Stimulated activated effector memory CD8-positive, alpha-beta T cell treated with anti-CD3 and anti-CD28 coated beads, Interleukin-12 subunit alpha, Interleukin-12 subunit beta, amount 100 ng/mL, for 72 hours (primary cell): ENCODE measurements at regions not wholly inside any gene's neighbourhood (a gene's known extent, or its start where the extent isn't known, plus 50 kb on each side); places are given as distances from the start of the nearest gene placed in this dataset.
"Not testable (repeated sequence)": the region's sequence is repeated elsewhere in the genome, so short reads cannot be mapped to it uniquely, and the experiment has no call there.

Experiments used
- ATAC-seq: fragments of 150-1000 bp; cut with Tn5 transposase; 2 replicates; pipeline ENCODE4 v1.10.0; 2021
- DNase-seq, 2 donors: peaks; one replicate each; pipeline ENCODE4 v3.0.0; 2021 to 2022; ENCODE audit warnings: low spot score in 2 of 2
- H3K27ac Mint-ChIP-seq: one replicate; pipeline ENCODE4 v1.8.0; 2022; ENCODE audit warnings: mild to moderate bottlenecking, mixed read lengths
- H3K36me3 Mint-ChIP-seq: one replicate; pipeline ENCODE4 v1.8.0; 2022; ENCODE audit warnings: mild to moderate bottlenecking, mixed read lengths
- H3K4me1 Mint-ChIP-seq: one replicate; pipeline ENCODE4 v1.8.0; 2022; ENCODE audit warnings: mixed read lengths
- H3K4me3 Mint-ChIP-seq: one replicate; pipeline ENCODE4 v1.8.0; 2022; ENCODE audit warnings: mild to moderate bottlenecking, mixed read lengths
- H3K9me3 Mint-ChIP-seq: one replicate; pipeline ENCODE4 v1.8.0; 2022; ENCODE audit warnings: mixed read lengths

DNA sequence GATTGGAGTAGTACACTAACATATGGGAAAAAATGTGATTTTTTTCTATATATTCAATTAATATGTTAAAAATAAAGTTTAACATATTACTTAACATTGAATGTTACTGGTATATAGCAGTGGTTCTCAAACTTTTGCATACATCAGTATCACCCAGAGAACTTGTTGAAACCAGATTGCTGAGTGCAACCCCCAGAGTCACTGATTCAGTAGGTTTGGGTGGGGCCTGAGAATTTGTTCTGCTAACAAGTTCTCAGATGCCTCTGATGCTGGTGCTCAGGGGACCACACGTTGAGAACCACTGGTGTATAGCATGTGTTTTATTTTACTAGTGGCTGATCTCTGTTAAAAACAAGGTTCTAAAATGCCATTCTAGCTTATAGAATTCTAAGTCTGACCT lies 161.9 kb downstream of the HHIPL2 start:
- H3K36me3 Mint-ChIP-seq, result no peaks in the 10 kb centered on the region
- no peaks in the 10 kb centered on the region for H3K9me3 Mint-ChIP-seq
- ATAC-seq, result no peak
- no peak overlapping the region for H3K4me3 Mint-ChIP-seq
- no peaks in the 10 kb centered on the region for H3K4me1 Mint-ChIP-seq
- no peak for DNase-seq
- H3K27ac Mint-ChIP-seq, result no peak overlapping the region

DNA sequence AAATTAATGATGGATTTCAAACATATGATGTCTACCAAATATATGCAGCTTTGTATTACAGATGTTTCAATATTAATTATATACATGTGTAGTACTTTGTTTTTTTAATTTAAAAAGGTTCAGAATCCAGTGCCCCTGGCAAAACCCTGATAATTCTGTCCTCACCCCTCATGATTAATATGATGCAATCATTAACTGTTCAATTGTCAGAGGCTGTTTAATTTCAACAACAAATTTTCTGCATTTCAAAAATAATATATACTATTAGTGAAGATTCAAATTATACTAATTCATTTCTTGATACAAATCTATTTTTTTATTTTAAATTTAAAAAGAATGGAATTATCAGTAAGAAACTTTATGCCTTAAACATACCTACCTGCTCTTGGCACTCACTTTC lies 162.6 kb downstream of the HHIPL2 start:
- no peaks in the 10 kb centered on the region for H3K36me3 Mint-ChIP-seq

DNA sequence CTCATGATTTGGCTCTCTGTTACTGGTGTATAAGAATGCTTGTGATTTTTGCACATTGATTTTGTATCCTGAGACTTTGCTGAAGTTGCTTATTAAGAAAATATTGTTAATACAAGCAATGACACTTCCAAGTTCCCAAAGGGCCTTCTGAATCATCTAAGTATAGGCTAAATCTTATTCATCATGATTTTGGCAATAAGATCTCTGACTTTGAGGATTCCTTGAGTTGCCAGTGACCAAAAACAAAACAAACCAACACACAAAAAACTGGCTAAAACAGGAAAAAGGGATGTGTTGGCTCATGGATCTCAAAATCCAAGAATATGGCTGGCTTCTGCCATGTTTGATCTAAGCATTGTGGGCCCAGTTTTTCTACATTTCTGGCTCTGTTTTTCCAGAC lies 163.4 kb downstream of the HHIPL2 start:
- ATAC-seq, result no peak
- Mint-ChIP-seq H3K36me3 (no peaks in the 10 kb centered on the region), H3K4me3 (no peak overlapping the region), H3K9me3 (peaks cover 7% of the 10 kb centered on the region), H3K27ac (no peak overlapping the region), H3K4me1 (no peaks in the 10 kb centered on the region)
- DNase-seq, result no peak

More for the DNA sequence above, 162.6 kb downstream of the HHIPL2 start:
- no peak overlapping the region for H3K27ac Mint-ChIP-seq
- DNase-seq (no peak), ATAC-seq (no peak)
- H3K4me3 Mint-ChIP-seq, result no peak overlapping the region
- H3K4me1 Mint-ChIP-seq, result no peaks in the 10 kb centered on the region
- peaks cover 3% of the 10 kb centered on the region for H3K9me3 Mint-ChIP-seq

DNA sequence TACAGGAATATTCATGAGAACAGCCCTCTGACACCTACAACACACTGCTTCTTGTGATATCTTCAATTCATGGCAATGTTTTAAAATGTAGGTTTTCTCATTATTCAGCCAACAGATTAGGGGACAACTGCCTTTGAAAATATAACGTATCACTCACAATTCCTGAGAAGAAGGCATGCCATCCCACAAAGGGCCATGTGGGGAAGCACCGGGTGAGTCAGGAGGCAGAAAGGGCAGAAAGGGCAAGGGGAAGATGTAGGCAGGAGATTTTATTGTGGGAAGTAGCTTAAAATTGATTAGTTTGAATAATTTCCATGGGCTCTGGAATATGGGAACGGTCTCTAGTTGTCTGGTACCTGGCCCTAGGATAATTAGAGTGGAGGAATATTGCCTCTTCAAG lies 165.7 kb downstream of the HHIPL2 start:
- DNase-seq (no peak), ATAC-seq (no peak)
- Mint-ChIP-seq H3K4me3 (no peak overlapping the region), H3K9me3 (peaks cover 7% of the 10 kb centered on the region), H3K4me1 (no peaks in the 10 kb centered on the region), H3K27ac (no peak overlapping the region), H3K36me3 (no peaks in the 10 kb centered on the region)

DNA sequence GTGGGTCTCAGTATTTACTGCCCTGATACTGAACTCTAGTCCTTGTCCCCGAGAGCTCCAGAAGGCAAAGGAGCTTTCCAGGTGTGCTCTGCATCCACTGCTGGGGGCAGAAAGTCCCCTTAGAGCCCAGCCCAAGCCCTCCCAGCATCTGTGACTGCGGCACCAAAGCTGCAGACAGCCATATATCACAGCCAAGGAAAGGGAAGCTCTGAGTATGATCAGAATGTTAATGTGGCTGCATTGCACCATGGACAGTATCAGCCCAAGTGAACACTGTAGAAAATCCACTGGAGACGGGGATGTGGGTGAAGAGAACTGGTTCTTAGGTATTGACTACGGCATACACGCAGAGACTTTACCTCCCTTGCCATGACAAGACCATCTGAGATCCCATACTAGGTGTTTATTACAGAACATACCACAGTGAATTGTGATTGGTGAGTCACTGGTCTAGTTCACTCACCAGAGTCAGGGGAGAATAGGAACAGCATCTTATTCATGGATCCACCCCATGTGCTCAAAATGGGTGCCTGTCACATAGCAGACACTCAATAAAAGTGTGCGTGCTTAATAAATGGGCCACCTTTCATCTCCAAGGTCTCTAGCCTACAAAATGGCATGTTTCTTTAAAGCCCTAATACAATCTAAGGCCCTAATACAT lies 170.3 kb downstream of the HHIPL2 start:
- Mint-ChIP-seq H3K4me3 (no peak overlapping the region), H3K36me3 (no peaks in the 10 kb centered on the region), H3K4me1 (no peaks in the 10 kb centered on the region), H3K9me3 (peaks cover 7% of the 10 kb centered on the region), H3K27ac (no peak overlapping the region)
- no peak for DNase-seq
- ATAC-seq, result no peak

DNA sequence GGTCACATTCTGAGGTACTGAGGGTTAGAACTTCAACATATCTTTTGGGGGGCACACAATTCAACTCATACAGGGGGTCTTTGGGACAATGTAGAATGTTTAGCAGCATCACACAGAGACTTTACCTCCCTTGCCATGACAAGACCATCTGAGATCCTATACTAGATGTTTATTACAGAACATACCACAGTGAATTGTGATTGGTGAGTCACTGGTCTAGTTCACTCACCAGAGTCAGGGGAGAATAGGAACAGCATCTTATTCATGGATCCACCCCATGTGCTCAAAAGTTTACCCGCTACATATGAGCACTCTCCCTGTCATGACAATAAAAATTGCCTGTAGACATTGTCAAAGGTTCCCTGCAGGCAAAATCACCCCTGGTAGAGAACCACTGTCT lies 171.1 kb downstream of the HHIPL2 start:
- ATAC-seq, result peak; percentile 11
- not testable (repeated sequence) for H3K4me1 Mint-ChIP-seq, H3K4me3 Mint-ChIP-seq, DNase-seq, H3K27ac Mint-ChIP-seq, H3K36me3 Mint-ChIP-seq, H3K9me3 Mint-ChIP-seq

DNA sequence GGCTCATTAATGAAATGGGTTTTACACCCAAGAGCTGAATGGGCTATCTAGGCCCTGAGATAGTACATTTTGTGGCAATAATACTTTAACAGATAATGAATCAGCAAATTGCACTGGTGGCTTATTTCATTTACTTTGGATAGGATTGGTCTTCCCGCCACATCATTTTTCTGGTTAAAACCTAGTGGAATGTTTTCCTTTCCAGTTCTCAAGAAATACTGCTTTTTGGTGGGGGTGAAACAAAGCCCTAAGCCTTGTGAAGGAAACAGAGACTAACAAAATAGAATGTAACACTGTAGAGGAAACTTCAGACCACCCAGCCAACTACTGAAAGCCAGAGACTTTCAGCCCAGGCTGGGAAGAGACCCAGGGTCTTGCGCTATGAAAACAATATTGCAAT lies 172.2 kb downstream of the HHIPL2 start:
- ATAC-seq (no peak), DNase-seq (no peak)
- Mint-ChIP-seq H3K4me3 (no peak overlapping the region), H3K36me3 (no peaks in the 10 kb centered on the region), H3K27ac (no peak overlapping the region), H3K9me3 (peaks cover 7% of the 10 kb centered on the region), H3K4me1 (no peaks in the 10 kb centered on the region)

DNA sequence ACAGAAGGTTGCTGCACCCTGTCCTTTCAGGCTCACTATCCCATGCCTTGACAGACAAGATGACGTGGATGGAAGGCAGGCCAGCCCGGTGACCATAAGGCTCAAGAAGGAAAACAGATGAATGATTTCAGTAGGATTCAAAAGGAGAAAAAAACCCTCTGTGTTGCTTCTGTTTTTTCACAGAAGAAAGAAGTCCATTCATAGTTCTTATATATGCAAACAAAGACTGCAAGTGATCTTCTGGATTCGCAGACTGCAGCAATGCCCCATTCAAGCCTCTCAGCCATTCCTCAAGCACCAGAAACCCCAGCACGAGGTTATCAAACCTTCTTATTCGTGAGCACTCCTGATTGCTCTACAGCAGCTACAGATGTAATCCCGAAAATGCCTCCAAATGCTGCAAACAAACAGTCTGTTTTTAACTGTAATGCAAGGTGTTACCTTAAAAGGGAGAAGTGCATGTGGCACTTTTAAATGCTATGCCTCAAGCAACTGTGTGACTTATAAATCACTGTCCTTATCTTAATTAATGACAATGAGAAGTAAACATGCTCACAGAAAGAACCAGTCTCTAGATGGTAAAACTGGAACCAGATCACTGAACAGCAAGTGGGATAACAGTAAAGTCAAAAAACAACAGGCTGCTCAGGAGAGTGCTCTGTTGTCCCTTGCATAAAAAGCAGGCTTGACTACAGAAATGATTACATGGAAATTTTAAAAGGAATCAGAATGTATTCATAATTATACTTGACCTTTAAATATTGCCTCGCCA lies 173.9 kb downstream of the HHIPL2 start:
- H3K36me3 Mint-ChIP-seq, result no peaks in the 10 kb centered on the region
- no peaks in the 10 kb centered on the region for H3K4me1 Mint-ChIP-seq
- no peaks in the 10 kb centered on the region for H3K9me3 Mint-ChIP-seq
- no peak for DNase-seq
- no peak for ATAC-seq
- no peak overlapping the region for H3K4me3 Mint-ChIP-seq
- no peak overlapping the region for H3K27ac Mint-ChIP-seq

DNA sequence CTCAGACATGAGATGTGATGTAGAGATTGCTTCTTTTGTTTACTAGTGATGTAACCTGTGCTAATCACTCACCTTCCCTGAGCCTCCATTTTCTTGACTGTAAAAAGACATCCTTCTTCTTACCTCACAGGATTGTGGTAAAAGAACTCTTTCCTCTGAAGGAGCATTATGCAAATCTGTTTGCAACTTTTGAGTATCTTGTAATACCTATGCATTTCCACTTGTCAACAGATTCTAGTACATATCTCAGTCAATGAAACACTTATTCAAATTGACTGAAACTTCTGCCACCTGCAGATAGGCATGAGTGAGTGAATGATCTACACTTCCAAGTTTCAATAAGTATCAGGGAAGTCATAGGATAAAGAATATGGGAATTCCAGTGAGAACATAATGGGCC lies 174.7 kb downstream of the HHIPL2 start:
- DNase-seq (no peak), ATAC-seq (no peak)
- H3K4me3 Mint-ChIP-seq, result no peak overlapping the region
- H3K36me3 Mint-ChIP-seq, result no peaks in the 10 kb centered on the region
- no peaks in the 10 kb centered on the region for H3K9me3 Mint-ChIP-seq
- no peaks in the 10 kb centered on the region for H3K4me1 Mint-ChIP-seq
- no peak overlapping the region for H3K27ac Mint-ChIP-seq

DNA sequence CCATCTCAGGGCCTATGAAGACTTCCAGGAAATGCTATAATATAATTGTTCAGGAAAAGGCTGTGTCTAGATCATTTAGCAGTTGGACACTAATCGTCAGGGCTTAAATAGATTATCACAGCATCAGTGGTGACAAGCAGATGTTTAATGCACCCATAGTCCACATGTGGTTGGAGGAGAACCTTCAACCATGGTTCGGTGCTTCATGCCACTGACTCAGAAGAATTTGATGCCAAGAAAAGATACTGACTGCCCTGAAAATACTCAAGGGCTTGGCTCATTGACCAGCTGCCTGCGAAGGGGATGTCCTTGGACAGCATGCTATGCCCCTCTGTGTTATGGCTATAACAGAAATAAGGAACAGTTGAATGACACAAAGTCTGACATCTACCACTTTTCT lies 175.7 kb downstream of the HHIPL2 start:
- Mint-ChIP-seq H3K36me3 (no peaks in the 10 kb centered on the region), H3K9me3 (no peaks in the 10 kb centered on the region)
- no peak for ATAC-seq

DNA sequence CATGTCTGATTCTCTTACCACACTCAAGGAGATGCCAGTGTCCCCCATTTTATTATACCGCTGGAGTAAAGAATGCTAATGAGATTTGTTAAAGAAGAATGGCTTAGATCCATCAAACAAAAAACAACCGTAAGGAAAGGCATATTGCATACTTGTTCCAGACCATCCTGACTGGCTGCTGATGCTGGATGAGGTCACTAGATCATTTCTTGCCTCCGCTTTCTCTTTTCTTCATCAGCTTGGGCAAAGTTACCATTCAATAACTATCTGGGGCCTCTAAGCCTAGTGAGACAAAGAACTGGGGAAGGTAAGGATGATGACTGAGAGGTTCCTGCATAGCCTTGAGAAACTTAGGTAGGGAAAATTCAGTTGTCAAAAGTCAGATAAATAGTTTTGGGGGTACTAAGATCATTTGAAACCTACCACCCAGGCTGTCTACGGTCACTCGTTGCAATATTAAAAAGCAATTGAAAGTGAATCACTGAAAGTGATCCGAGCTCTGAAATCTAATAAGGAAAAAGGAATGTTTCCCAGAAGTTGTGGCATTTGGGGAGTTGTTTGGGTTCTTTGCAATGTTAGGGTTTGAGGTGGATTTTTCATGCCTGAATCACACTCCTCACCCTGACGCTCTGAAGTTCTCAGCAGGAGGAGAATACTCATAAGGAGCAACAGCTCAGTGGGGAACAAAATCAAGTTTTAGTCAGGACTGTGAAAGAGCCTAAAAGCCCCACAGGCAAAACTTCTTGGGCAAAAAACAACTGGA lies 176.8 kb downstream of the HHIPL2 start:
- H3K4me1 Mint-ChIP-seq, result no peaks in the 10 kb centered on the region
- DNase-seq, result no peak
- no peak overlapping the region for H3K4me3 Mint-ChIP-seq
- no peaks in the 10 kb centered on the region for H3K9me3 Mint-ChIP-seq
- no peak for ATAC-seq
- H3K36me3 Mint-ChIP-seq, result no peaks in the 10 kb centered on the region
- no peak overlapping the region for H3K27ac Mint-ChIP-seq

More for the DNA sequence above, 175.7 kb downstream of the HHIPL2 start:
- no peak overlapping the region for H3K4me3 Mint-ChIP-seq
- no peak for DNase-seq
- H3K27ac Mint-ChIP-seq, result no peak overlapping the region
- H3K4me1 Mint-ChIP-seq, result no peaks in the 10 kb centered on the region

DNA sequence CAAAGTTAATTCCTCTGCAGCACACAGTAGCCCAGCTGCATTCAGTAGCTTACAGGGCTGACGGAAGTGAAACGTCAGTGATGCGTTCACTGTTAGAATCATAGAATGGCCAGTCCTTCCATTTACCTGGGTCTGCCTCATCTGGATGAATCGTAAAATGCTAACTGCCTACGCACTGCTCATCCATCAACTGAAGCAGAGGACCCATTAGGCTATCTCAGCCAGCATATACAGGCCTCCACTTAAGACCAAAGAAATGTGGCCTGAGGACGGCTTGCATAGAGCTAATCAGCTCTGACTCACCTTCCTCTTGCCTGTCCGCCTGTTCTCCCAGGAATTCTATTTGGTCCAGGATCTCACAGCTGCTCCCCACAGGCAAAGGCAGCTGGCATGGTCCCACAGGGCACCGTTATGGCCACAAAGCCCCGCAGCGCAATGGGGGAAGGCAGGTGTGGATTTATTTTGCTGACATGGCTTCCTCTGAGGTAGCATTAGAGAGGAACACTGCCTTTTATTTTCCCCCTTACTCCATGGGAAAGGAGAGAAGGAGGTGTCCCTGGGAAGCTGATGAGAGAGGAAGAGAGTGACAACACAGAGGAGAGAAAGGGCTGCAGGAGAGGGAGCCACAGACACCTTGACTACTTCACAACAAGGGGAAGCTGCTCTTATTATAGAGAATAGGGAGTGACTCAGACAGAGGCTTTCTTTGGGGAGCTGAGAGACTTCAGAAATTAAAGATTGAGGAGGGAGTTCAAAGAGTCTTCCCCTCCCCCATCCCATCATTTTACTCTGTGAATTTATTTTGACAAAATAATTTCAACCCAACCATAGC lies 177.6 kb downstream of the HHIPL2 start:
- DNase-seq, result no peak
- Mint-ChIP-seq H3K9me3 (no peaks in the 10 kb centered on the region), H3K27ac (no peak overlapping the region), H3K36me3 (no peaks in the 10 kb centered on the region), H3K4me1 (no peaks in the 10 kb centered on the region), H3K4me3 (no peak overlapping the region)
- no peak for ATAC-seq

DNA sequence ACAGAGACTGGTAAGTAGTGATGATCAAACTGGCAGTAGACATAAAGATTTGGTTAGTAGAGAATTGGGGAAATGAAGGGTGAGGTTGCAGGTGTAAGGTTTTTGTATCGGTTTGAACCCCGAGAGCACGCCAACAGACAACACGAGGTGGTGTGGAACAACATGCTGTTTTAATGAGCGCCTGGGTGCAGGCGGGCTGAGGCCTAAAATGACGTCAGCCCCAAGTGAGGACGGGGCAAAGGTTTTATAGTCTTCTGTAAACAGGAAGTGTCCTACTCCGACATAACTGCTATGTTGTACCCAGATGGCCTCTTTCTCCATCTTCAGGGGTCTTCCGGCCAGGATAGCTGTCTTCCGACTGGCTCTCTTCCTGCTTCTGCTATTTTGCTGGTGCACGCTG lies 178.8 kb downstream of the HHIPL2 start:
- Mint-ChIP-seq H3K4me3 (no peak overlapping the region), H3K36me3 (no peaks in the 10 kb centered on the region), H3K27ac (no peak overlapping the region), H3K9me3 (no peaks in the 10 kb centered on the region), H3K4me1 (no peaks in the 10 kb centered on the region)
- ATAC-seq, result no peak
- DNase-seq, result no peak

DNA sequence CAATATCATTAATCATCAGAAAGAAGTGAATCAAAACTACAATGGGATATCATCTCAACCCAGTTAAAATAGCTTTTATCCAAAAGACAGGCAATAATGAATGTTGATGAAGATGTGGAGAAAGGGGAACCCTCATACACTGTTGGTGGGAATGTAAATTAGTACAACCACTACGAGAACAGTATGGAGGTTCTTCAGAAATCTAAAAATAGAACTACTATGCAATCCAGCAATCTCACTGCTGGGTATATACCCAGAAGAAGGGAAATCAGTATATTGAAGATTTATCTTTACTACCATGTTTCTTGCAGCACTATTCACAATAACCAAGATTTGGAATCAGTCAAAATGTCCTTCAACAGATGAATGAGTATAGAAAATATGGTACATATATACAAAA lies 189.8 kb downstream of the HHIPL2 start:
- Mint-ChIP-seq H3K9me3 (no peaks in the 10 kb centered on the region), H3K4me1 (no peaks in the 10 kb centered on the region), H3K36me3 (no peaks in the 10 kb centered on the region), H3K4me3 (no peak overlapping the region), H3K27ac (no peak overlapping the region)
- DNase-seq (no peak), ATAC-seq (no peak)

DNA sequence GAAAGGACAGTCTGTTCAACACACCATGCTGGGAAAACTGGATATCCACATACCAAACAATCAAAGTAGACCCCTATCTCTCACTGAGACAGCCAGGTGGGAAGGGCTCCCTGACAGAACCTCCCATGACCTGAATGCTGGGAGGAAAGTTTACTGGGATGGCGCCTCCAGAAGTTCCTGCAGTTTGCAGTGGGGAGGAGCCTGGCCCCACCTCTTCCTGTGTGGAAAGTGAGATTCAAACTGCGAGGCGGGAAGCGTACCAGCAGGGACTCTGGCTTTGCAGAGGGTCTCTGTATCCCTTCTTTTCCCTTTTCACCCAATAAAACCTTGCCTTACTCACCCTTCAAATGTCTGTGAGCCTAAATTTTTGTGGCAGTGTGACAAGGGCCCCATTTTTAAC lies 190.7 kb downstream of the HHIPL2 start:
- Mint-ChIP-seq H3K36me3 (no peaks in the 10 kb centered on the region), H3K27ac (no peak overlapping the region), H3K4me3 (no peak overlapping the region), H3K4me1 (no peaks in the 10 kb centered on the region), H3K9me3 (no peaks in the 10 kb centered on the region)
- ATAC-seq (no peak), DNase-seq (no peak)
